Hematopoietic multipotent progenitor cell treated with erythropoietin and hydrocortisone succinate and interleukin-3 and kit ligand, for 15 days (in vitro differentiated cells): ENCODE measurements at regions not wholly inside any gene's neighbourhood (a gene's known extent, or its start where the extent isn't known, plus 50 kb on each side); places are given as distances from the start of the nearest gene placed in this dataset.
"Not testable (repeated sequence)": the region's sequence is repeated elsewhere in the genome, so short reads cannot be mapped to it uniquely, and the experiment has no call there.

Experiments used
- DNase-seq: peaks from one replicate; pipeline ENCODE4 v3.0.0-alpha.2; 2015; ENCODE audit warnings: low spot score

DNA sequence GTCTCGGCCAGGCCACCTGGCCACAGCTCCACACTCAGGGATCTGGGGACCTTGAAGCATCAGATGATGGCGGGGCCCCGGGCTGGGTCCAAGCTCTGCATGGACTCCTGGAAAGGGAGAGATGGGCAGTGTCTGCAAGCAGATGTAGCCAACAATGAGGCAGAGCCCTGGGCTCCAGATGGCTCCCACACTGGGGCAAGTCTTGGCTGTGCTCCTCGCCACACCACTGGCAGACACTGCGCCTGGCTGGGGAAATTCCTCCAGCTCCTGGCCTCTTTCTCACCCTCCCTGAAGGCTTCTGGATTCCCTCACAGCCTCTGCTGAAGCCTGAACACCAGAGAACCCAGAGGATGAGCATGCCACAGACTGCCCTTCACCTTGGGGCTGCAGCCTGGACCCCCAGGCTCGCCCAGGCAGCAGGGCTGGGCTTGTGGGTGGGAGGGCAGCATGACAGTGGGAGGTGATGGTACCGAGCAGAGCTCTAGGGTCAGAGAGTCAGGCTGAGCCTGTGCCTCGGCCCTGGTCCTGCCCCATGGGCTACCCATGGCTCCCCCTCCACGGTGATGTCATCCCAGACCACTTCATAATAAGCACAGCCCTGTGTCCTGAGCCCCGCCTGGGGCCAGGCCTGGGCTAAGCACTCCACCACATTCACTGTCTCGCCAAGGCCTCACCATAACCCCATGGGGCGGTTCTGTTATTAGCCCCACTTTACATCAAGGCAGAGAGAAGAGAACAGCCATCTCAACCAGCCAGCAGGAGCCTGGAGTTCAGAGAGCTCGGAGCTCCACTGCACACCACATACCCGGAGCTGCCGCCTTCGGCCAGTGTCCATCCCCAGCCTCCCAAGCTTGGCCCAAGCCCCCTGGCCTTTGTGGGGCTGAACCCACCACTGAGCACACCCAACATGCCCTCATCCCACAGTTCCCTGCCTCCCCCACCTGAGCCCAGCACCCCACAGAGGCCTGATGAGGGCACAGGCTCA lies 62.2 kb upstream of the ADAMTS2 start:
- no peak for DNase-seq

DNA sequence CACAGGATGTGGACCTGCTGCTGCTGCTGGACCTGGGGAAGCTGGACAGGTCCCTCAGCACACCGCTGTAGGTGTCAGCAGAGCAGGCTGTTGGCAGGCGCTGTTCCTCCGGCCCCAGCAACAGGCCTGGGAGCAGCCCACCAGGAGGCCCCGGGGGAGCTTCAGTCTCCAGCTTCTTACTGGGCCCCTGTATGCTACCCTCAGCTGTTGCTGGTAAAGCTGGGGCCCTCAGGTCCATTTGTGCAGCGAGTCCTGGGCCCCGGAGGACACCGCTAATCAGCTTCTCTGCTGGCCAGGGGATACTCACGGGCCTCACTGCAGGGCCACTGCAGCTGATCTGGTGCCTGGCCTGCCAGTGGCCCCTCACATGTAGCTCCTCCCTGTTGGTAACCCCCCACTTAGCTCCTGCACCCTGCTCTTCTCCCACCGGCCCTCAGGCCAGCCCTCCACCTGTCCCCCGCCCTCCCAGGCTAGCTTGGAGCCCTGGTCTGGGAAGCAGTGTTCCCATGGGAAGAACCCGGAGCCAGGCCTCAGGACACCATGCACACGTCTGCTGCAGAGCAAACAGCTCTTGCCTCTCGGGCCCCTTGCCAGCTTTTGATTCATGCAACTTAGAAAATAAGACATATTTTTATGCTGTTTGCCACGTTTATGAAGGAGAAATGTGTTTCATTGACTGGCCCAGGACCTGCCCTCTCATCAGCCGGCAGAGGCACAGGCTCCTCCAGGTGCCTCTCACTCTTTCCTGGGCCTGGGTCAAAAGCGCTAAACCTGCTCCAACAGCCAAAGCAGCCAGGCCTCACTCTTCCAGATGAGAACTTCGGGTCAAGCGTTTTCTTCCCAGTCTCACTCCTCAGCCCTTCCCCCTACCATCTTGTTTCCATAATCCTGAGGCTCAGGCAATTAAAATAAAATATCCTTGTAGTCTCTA lies 61.0 kb upstream of the ADAMTS2 start:
- DNase-seq = no peak

DNA sequence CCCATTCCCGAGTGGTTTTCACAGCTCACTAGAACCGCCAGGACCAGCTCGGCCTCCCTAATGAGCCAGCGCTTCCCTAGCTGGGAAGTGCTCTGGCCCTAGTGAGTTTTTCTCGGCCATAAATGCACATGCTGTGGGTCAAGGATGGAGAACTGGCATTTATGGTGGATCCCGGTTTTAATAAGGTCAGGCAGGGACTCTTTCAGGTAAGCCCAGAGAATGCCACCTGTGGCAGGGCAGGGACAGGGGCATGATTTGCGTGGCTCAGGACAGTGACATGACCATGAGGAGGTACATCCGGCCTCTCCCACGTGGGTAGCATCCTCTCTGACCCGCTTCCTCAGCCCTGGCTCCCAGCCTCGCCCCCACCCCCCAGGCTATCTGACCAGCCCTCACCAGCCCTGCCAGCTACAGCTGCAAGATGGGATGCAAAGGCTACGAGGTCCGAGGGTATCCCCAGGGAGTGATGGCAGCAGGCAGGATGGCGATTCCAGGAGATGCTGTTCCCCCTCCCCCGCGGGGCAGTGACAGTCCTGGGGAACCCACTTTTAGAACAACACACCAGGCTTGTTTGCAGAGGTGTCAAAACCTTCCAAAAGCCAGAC lies 60.3 kb upstream of the ADAMTS2 start:
- no peak for DNase-seq

GRCh38 chr5:179405054-179405416 lies 59.8 kb upstream of the ADAMTS2 start:
- DNase-seq = no peak

GRCh38 chr5:179404321-179405053 lies 59.2 kb upstream of the ADAMTS2 start:
- DNase-seq = no peak

DNA sequence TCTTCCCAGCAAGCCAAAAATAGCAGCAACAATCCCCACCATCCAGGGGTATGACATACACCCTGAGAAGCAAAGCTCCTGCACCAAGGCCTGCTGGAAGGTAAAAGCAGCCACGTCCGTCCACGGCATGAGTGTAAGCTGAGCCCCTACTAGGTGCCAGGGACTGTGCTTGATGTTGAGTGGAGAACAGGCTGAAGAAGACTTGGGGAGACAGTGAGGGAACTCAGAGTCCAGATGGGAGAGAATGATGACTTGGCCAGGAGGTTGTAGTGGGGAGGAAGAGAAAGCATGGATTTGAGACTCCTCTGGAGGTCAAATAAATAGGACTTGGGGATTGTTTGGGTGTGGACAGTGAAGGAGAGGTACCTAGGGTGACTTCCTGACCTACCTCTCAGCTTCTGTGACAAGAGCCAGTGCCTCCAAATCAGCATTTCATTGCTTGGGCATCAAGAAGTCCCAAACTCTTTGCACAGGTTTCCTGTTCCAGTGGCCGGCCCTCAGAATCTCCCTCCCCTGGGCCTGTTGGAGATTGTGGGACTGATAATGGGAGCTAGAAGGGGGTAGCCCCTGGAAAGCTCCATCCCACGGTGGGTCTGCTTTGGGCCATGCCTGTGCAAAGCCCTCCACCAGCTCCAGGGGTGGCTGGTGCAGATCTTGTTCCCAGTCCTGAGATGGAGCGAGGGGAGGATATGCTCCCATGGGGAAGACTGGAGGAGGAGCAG lies 58.3 kb upstream of the ADAMTS2 start:
- DNase-seq = no peak

DNA sequence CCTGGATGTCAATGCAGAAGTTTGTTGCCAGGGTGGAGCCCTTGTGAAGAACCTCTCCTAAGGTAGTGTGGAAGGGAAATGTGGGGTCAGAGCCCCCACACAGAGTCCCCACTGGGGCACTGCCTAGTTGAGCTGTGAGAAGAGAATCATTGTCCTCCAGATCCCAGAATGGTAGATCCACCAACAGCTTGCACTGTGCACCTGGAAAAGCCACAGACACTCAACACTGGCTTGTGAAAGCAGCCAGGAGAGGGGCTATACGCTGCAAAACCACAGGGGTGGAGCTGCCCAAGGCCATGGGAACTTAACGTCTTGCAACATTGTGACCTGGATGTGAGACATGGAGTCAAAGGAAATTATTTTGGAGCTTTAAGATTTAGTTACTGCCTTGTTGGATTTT lies 55.2 kb upstream of the ADAMTS2 start:
- DNase-seq = not testable (repeated sequence)

- DNase-seq = no peak
These were observed 54.8 kb upstream of the ADAMTS2 start for GRCh38 chr5:179400020-179400419.

DNA sequence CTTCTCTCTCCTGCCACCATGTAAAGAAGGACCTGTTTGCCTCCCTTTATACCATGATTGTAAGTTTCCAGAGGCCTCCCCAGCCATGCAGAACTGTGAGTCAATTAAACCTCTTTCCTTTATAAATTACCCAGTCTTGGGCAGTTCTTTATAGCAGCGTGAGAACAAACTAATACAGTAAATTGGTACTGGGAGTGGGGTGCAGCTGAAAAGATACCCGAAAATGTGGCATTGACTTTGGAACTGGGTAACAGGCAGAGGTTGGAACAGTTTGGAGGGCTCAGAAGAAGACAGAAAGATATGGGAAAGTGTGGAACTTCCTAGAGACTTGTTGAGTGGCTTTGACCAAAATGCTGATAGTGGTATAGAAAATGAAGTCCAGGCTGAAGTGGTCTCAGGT lies 54.1 kb upstream of the ADAMTS2 start:
- not testable (repeated sequence) for DNase-seq

DNA sequence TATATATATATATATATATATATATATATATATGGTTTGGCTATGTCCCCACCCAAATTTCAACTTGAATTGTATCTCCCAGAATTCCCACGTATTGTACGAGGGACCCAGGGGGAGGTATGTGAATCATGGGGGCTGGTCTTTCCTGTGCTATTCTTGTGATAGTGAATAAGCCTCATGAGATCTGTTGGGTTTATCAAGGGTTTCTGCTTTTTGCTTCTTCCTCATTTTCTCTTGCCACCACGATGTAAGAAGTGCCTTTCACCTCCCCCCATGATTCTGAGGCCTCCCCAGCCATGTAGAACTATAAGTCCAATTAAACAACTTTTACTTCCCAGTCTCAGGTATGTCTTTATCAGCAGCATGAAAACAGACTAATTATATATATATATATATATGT lies 52.3 kb upstream of the ADAMTS2 start:
- DNase-seq = no peak
